ENCODE measurements at regions not wholly inside any gene's neighbourhood (a gene's known extent, or its start where the extent isn't known, plus 50 kb on each side); places are given as distances from the start of the nearest gene placed in this dataset.
"Not testable (repeated sequence)": the region's sequence is repeated elsewhere in the genome, so short reads cannot be mapped to it uniquely, and the experiment has no call there.

- Mint-ChIP-seq H3K9me3 (peaks cover 2% of the 10 kb centered on the region), H3K36me3 (no peaks in the 10 kb centered on the region), H3K4me3 (no peak overlapping the region), H3K27ac (no peak overlapping the region), H3K4me1 (no peaks in the 10 kb centered on the region), H3K27me3 (no peaks in the 10 kb centered on the region)
- DNase-seq (ENCODE audit: low spot score in 2 of 2) (no peak), ATAC-seq (ENCODE audit: low read depth) (no peak)
Observed at GRCh38 chr4:58061967-58062366, 951.8 kb upstream of the IGFBP7 start.

- ATAC-seq (ENCODE audit: low read depth), result no peak
- H3K4me3 Mint-ChIP-seq, result no peak overlapping the region
- no peak for DNase-seq (ENCODE audit: low spot score in 2 of 2)
- H3K27me3 Mint-ChIP-seq, result no peaks in the 10 kb centered on the region
- peaks cover 2% of the 10 kb centered on the region for H3K9me3 Mint-ChIP-seq
- H3K4me1 Mint-ChIP-seq, result no peaks in the 10 kb centered on the region
- H3K36me3 Mint-ChIP-seq, result no peaks in the 10 kb centered on the region
- H3K27ac Mint-ChIP-seq, result no peak overlapping the region
Observed at GRCh38 chr4:58050439-58050838, 940.3 kb upstream of the IGFBP7 start.

DNA sequence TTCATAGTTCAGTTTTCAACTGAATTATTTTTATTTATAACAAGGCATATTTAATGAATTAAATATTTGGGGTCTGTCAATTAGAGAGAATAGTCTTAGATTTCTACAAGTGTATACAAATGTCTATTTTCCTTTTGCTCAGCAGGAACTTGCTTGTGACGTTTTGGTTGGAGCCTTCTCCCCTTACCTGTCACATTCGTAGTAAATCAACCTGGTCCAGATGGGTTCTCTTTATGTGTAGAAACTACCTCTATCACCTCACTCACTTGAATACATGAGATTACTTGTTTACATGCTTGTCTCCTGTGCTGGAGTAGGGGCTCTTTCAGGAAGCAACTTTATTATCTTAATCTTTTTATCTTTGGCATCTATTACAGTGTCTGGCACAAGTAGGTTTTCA, 938.3 kb upstream of the IGFBP7 start:
- no peaks in the 10 kb centered on the region for H3K36me3 Mint-ChIP-seq

GRCh38 chr4:58042176-58042575, 932.0 kb upstream of the IGFBP7 start:
- DNase-seq (ENCODE audit: low spot score in 2 of 2) (no peak), ATAC-seq (ENCODE audit: low read depth) (no peak)
- Mint-ChIP-seq H3K9me3 (peaks cover 17% of the 10 kb centered on the region), H3K36me3 (no peaks in the 10 kb centered on the region), H3K4me1 (no peaks in the 10 kb centered on the region), H3K4me3 (no peak overlapping the region), H3K27me3 (no peaks in the 10 kb centered on the region), H3K27ac (no peak overlapping the region)

More for the DNA sequence above, 938.3 kb upstream of the IGFBP7 start:
- DNase-seq (ENCODE audit: low spot score in 2 of 2) (no peak), ATAC-seq (ENCODE audit: low read depth) (no peak)
- Mint-ChIP-seq H3K27ac (no peak overlapping the region), H3K27me3 (no peaks in the 10 kb centered on the region), H3K9me3 (peaks cover 6% of the 10 kb centered on the region), H3K4me3 (no peak overlapping the region), H3K4me1 (no peaks in the 10 kb centered on the region)

DNA sequence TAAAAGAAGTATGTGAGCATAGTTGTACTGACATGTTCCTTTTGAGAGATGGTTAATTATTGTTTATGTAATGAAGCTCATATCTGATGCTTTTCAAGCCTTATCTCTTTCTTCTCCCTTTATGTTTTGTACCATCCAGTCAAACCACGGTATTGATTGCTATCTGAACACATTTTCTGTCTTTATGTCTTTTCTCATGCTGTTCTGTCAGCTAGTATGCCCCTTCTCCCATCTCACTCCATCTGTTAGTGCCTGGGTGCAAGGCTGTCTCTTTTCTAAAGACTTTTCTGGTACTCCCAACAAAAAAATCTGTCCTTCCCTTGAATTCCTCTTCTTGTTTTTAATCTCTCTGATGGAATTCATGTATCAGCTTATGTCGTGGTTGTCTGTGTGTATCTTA, 883.8 kb upstream of the IGFBP7 start:
- no peak for ATAC-seq (ENCODE audit: low read depth)
- no peaks in the 10 kb centered on the region for H3K4me1 Mint-ChIP-seq
- H3K27me3 Mint-ChIP-seq, result no peaks in the 10 kb centered on the region
- H3K4me3 Mint-ChIP-seq, result no peak overlapping the region
- H3K27ac Mint-ChIP-seq, result no peak overlapping the region
- peaks cover 4% of the 10 kb centered on the region for H3K9me3 Mint-ChIP-seq
- no peaks in the 10 kb centered on the region for H3K36me3 Mint-ChIP-seq
- no peak for DNase-seq (ENCODE audit: low spot score in 2 of 2)

DNA sequence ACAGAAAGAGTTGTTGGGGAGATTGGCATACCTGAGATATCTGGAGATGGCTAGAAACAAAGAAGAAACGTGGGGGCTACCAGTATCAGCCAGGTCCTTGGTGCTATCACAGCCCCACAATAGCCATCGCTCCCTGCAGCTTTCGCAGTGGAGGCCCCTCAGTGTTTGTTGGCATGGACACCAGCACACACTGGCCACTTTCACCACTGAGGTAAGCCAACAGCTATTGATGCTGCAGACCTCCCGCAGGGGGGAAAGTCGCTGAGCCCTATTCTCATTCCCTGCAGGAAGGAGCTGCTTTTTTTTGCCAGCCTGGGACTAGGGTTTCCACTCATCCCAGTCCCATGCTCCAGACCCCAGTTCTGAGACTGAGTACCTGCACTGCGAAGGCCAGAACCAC, 879.2 kb upstream of the IGFBP7 start:
- DNase-seq (ENCODE audit: low spot score in 2 of 2) (no peak), ATAC-seq (ENCODE audit: low read depth) (no peak)
- peaks cover 3% of the 10 kb centered on the region for H3K9me3 Mint-ChIP-seq
- no peak overlapping the region for H3K4me3 Mint-ChIP-seq
- H3K4me1 Mint-ChIP-seq, result no peaks in the 10 kb centered on the region
- no peaks in the 10 kb centered on the region for H3K36me3 Mint-ChIP-seq
- no peaks in the 10 kb centered on the region for H3K27me3 Mint-ChIP-seq
- no peak overlapping the region for H3K27ac Mint-ChIP-seq

GRCh38 chr4:57985161-57985560, 875.0 kb upstream of the IGFBP7 start:
- Mint-ChIP-seq H3K27me3 (no peaks in the 10 kb centered on the region), H3K36me3 (no peaks in the 10 kb centered on the region), H3K4me1 (no peaks in the 10 kb centered on the region), H3K9me3 (no peaks in the 10 kb centered on the region), H3K27ac (no peak overlapping the region), H3K4me3 (no peak overlapping the region)
- no peak for ATAC-seq (ENCODE audit: low read depth)
- DNase-seq (ENCODE audit: low spot score in 2 of 2), result no peak

DNA sequence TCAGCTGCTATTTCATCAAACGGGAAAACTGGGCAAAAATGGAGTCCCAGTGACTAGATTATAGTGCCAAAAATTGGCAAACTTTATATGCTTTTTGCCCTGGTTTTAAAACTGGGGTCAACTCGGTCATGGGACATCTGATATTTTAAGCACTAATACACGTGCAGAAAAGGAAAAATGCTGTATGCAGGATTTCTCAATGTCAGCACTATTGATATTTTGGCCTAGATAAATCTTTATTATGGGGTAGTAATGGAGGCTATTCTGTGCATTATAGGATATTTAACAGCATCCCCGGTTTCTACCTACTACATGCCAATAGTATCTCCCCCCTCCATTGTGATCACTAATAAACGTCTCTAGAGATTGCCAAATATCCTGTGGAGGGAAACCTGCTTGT, 870.9 kb upstream of the IGFBP7 start:
- Mint-ChIP-seq H3K4me1 (no peaks in the 10 kb centered on the region), H3K9me3 (no peaks in the 10 kb centered on the region), H3K27me3 (no peaks in the 10 kb centered on the region), H3K4me3 (no peak overlapping the region), H3K36me3 (no peaks in the 10 kb centered on the region), H3K27ac (no peak overlapping the region)
- DNase-seq (ENCODE audit: low spot score in 2 of 2) (no peak), ATAC-seq (ENCODE audit: low read depth) (no peak)

DNA sequence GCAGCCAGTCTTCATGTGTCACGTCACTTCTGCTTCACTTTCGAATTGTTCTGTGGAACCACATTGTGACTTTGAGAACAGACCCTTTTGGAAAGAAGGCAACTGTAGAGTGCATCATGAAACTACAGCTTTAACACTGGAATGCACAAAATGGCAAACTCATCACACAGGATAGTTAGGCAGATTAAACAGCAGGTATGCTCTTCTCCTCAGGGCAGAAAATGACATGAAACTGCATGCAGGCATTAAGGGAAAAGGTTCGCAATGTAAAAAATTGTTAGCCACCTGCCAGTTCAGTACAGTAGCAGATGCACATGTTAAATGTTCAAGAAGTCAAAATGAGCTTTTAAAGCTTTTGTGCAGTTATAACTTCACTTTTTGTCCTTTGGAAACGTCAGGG, 864.6 kb upstream of the IGFBP7 start:
- H3K4me3 Mint-ChIP-seq, result no peak overlapping the region
- H3K4me1 Mint-ChIP-seq, result no peaks in the 10 kb centered on the region
- no peaks in the 10 kb centered on the region for H3K36me3 Mint-ChIP-seq
- DNase-seq (ENCODE audit: low spot score in 2 of 2) (no peak), ATAC-seq (ENCODE audit: low read depth) (no peak)
- H3K9me3 Mint-ChIP-seq, result peaks cover 2% of the 10 kb centered on the region
- no peak overlapping the region for H3K27ac Mint-ChIP-seq
- no peaks in the 10 kb centered on the region for H3K27me3 Mint-ChIP-seq

- no peak overlapping the region for H3K4me3 Mint-ChIP-seq
- no peaks in the 10 kb centered on the region for H3K27me3 Mint-ChIP-seq
- DNase-seq (ENCODE audit: low spot score in 2 of 2), result no peak
- H3K36me3 Mint-ChIP-seq, result no peaks in the 10 kb centered on the region
- H3K4me1 Mint-ChIP-seq, result no peaks in the 10 kb centered on the region
- no peak overlapping the region for H3K27ac Mint-ChIP-seq
- ATAC-seq (ENCODE audit: low read depth), result no peak
- H3K9me3 Mint-ChIP-seq, result peaks cover 2% of the 10 kb centered on the region
Observed at GRCh38 chr4:57973819-57974218, 863.6 kb upstream of the IGFBP7 start.

DNA sequence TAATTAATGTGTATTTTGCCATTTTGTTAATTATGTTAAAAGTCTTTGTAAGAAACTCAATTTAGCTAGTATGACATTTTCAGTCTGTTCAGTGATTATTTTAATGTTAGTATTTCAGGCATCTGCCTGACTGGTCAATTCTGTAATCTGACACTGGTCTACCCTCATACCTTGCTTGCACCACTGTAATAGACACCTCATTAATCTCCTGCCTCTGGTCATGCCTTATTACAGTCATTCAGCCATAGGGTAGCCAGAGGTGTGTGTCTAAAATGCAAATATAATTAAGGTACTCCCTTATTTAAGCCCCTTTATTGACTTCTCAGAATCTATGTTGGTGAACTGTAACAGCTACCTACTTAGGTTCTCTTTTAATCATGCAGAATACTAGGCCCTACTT, 861.1 kb upstream of the IGFBP7 start:
- Mint-ChIP-seq H3K27me3 (no peaks in the 10 kb centered on the region), H3K27ac (no peak overlapping the region), H3K36me3 (no peaks in the 10 kb centered on the region), H3K9me3 (peaks cover 2% of the 10 kb centered on the region), H3K4me3 (no peak overlapping the region), H3K4me1 (no peaks in the 10 kb centered on the region)
- no peak for ATAC-seq (ENCODE audit: low read depth)
- DNase-seq (ENCODE audit: low spot score in 2 of 2), result no peak

- H3K4me3 Mint-ChIP-seq, result no peak overlapping the region
- H3K27me3 Mint-ChIP-seq, result no peaks in the 10 kb centered on the region
- no peak overlapping the region for H3K27ac Mint-ChIP-seq
- no peaks in the 10 kb centered on the region for H3K36me3 Mint-ChIP-seq
- no peaks in the 10 kb centered on the region for H3K4me1 Mint-ChIP-seq
- DNase-seq (ENCODE audit: low spot score in 2 of 2) (no peak), ATAC-seq (ENCODE audit: low read depth) (no peak)
- H3K9me3 Mint-ChIP-seq, result peaks cover 2% of the 10 kb centered on the region
Observed at GRCh38 chr4:57966987-57967760, 857.0 kb upstream of the IGFBP7 start.

DNA sequence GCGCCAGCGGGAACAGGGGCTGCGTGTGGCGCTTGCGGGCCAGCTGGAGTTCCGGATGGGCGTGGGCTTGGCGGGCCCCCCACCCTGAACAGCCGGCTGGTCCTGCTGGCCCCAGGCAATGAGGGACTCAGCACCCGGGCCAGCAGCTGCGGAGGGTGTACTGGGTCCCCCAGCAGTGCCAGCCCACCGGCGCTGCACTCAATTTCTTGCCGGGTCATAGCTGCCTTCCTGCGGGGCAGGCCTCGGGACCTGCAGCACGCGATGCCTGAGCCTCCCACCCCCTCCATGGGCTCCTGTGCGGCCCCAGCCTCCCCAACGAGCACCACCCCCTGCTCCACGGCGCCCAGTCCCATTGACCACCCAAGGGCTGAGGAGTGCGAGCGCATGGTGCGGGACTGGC, 855.2 kb upstream of the IGFBP7 start:
- not testable (repeated sequence) for H3K4me3 Mint-ChIP-seq; H3K4me1 Mint-ChIP-seq; H3K9me3 Mint-ChIP-seq; H3K36me3 Mint-ChIP-seq; H3K27ac Mint-ChIP-seq; DNase-seq (ENCODE audit: low spot score in 2 of 2); H3K27me3 Mint-ChIP-seq; ATAC-seq (ENCODE audit: low read depth)

DNA sequence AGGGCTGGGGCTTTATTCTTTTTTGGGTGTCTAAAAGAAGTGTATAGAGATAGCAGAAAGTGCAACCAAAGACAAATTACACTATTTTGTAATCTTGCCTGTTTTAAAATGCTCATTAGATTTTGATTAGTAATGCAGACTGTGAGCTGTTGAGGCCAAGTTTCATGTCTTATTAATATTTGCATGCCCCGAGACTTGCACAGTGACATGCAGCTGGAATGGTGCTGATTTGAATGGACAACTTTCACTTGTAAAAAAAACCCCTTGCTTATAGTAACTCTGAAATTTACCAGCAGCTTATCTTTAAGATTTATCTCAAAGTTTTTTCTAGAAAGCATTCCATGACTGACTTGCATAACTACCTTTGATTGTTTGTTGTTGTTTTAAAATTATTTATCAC, 835.1 kb upstream of the IGFBP7 start:
- Mint-ChIP-seq H3K27me3 (no peaks in the 10 kb centered on the region), H3K4me1 (no peaks in the 10 kb centered on the region), H3K9me3 (peaks cover 3% of the 10 kb centered on the region), H3K27ac (no peak overlapping the region), H3K36me3 (no peaks in the 10 kb centered on the region), H3K4me3 (no peak overlapping the region)
- DNase-seq (ENCODE audit: low spot score in 2 of 2), result no peak
- no peak for ATAC-seq (ENCODE audit: low read depth)

GRCh38 chr4:57943682-57944081, 833.5 kb upstream of the IGFBP7 start:
- H3K27me3 Mint-ChIP-seq, result no peaks in the 10 kb centered on the region
- peaks cover 3% of the 10 kb centered on the region for H3K9me3 Mint-ChIP-seq
- no peaks in the 10 kb centered on the region for H3K36me3 Mint-ChIP-seq
- no peaks in the 10 kb centered on the region for H3K4me1 Mint-ChIP-seq
- no peak overlapping the region for H3K4me3 Mint-ChIP-seq
- H3K27ac Mint-ChIP-seq, result no peak overlapping the region
- ATAC-seq (ENCODE audit: low read depth), result no peak
- DNase-seq (ENCODE audit: low spot score in 2 of 2), result no peak

Measured in memory B cell (primary cell).